ENCODE measurements at regions not wholly inside any gene's neighbourhood (a gene's known extent, or its start where the extent isn't known, plus 50 kb on each side); places are given as distances from the start of the nearest gene placed in this dataset.

- no peak overlapping the region for H3K4me3 ChIP-seq (replicated peaks in 1 of 4; ENCODE audit: control extremely low read depth in 1 of 4, insufficient read depth in 1 of 4, low read depth in 3 of 4, low read length in 4 of 4)
- H3K4me2 ChIP-seq (ENCODE audit: extremely low read depth, insufficient read depth, low read length): no peak overlapping the region
- no peak overlapping the region for H3K9ac ChIP-seq (ENCODE audit: insufficient read depth, low read length)
- H2AFZ ChIP-seq (ENCODE audit: low read length): no peak overlapping the region
- H3K27ac ChIP-seq (ENCODE audit: insufficient read depth, low read length): no peak overlapping the region
- H3K36me3 ChIP-seq (ENCODE audit: control insufficient read depth, insufficient read depth, low read length): no peaks in the 10 kb centered on the region
- no peaks in the 10 kb centered on the region for H4K20me1 ChIP-seq (ENCODE audit: control insufficient read depth, extremely low read depth, insufficient read depth, low read length)
- no peaks in the 10 kb centered on the region for H3K27me3 ChIP-seq (ENCODE audit: control insufficient read depth, insufficient read depth, low read length)
- H3K9me3 ChIP-seq (ENCODE audit: control insufficient read depth, insufficient read depth, low read depth, low read length): no peaks in the 10 kb centered on the region
- H3K79me2 ChIP-seq (ENCODE audit: control insufficient read depth, insufficient read depth, low read length): no peaks in the 10 kb centered on the region
- no peaks in the 10 kb centered on the region for H3K4me1 ChIP-seq (ENCODE audit: control insufficient read depth, extremely low read depth, insufficient read depth, low read length)
- TF ChIP-seq EZH2 (IDR thresholded peaks at IDR 0.05; ENCODE audit: low read length, missing control alignments): no peak
- TF ChIP-seq, protein P1, sequence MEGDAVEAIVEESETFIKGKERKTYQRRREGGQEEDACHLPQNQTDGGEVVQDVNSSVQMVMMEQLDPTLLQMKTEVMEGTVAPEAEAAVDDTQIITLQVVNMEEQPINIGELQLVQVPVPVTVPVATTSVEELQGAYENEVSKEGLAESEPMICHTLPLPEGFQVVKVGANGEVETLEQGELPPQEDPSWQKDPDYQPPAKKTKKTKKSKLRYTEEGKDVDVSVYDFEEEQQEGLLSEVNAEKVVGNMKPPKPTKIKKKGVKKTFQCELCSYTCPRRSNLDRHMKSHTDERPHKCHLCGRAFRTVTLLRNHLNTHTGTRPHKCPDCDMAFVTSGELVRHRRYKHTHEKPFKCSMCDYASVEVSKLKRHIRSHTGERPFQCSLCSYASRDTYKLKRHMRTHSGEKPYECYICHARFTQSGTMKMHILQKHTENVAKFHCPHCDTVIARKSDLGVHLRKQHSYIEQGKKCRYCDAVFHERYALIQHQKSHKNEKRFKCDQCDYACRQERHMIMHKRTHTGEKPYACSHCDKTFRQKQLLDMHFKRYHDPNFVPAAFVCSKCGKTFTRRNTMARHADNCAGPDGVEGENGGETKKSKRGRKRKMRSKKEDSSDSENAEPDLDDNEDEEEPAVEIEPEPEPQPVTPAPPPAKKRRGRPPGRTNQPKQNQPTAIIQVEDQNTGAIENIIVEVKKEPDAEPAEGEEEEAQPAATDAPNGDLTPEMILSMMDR (conservative IDR thresholded peaks at IDR 0.05 in 1 of 2, IDR thresholded peaks at IDR 0.05 in 1 of 2; ENCODE audit: low read depth in 1 of 2, low read length in 2 of 2): peak; percentile 15 to 35
- DNase-seq (ENCODE audit: low read depth in 2 of 2): peak in 1 of 2 donors; percentile 8
These were observed 140.4 kb upstream of the GRID2 start for GRCh38 chr4:92163348-92163747.

DNA sequence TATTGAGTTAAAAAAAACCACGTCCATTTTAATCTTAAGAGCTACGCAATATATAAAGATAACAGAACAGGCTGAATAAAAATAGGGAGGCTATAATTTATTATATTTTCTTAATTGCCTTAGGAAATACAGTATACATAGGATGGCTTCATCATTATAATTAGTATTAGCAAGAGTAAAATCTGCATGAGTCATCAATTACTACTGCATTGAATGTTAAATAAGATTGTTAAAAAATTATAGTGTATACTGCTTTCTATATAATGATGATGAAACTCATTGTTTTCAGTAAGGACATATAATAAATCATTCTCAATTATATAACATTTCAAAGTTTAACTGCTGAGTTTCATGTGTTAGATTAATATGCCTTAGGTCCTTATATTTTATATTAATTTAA is 133.4 kb upstream of the GRID2 start:
- H3K4me2 ChIP-seq (ENCODE audit: extremely low read depth, insufficient read depth, low read length): no peak overlapping the region
- H3K9ac ChIP-seq (ENCODE audit: insufficient read depth, low read length): no peak overlapping the region
- H3K36me3 ChIP-seq (ENCODE audit: control insufficient read depth, insufficient read depth, low read length): no peaks in the 10 kb centered on the region
- H2AFZ ChIP-seq (ENCODE audit: low read length): no peak overlapping the region
- H3K4me1 ChIP-seq (ENCODE audit: control insufficient read depth, extremely low read depth, insufficient read depth, low read length): no peaks in the 10 kb centered on the region
- H4K20me1 ChIP-seq (ENCODE audit: control insufficient read depth, extremely low read depth, insufficient read depth, low read length): no peaks in the 10 kb centered on the region
- no peaks in the 10 kb centered on the region for H3K9me3 ChIP-seq (ENCODE audit: control insufficient read depth, insufficient read depth, low read depth, low read length)
- H3K27ac ChIP-seq (ENCODE audit: insufficient read depth, low read length): no peak overlapping the region
- no peaks in the 10 kb centered on the region for H3K27me3 ChIP-seq (ENCODE audit: control insufficient read depth, insufficient read depth, low read length)
- TF ChIP-seq, protein P1 (conservative IDR thresholded peaks at IDR 0.05 in 1 of 2, IDR thresholded peaks at IDR 0.05 in 1 of 2; ENCODE audit: low read depth in 1 of 2, low read length in 2 of 2): no peak
- no peak for TF ChIP-seq EZH2 (IDR thresholded peaks at IDR 0.05; ENCODE audit: low read length, missing control alignments)
- no peak overlapping the region for H3K4me3 ChIP-seq (replicated peaks in 1 of 4; ENCODE audit: control extremely low read depth in 1 of 4, insufficient read depth in 1 of 4, low read depth in 3 of 4, low read length in 4 of 4)
- no peak for DNase-seq (ENCODE audit: low read depth in 2 of 2)
- no peaks in the 10 kb centered on the region for H3K79me2 ChIP-seq (ENCODE audit: control insufficient read depth, insufficient read depth, low read length)

GRCh38 chr4:92172203-92172602 is 131.6 kb upstream of the GRID2 start:
- Histone ChIP-seq H2AFZ (ENCODE audit: low read length) (no peak overlapping the region), H3K9ac (ENCODE audit: insufficient read depth, low read length) (no peak overlapping the region), H3K9me3 (ENCODE audit: control insufficient read depth, insufficient read depth, low read depth, low read length) (no peaks in the 10 kb centered on the region), H3K4me2 (ENCODE audit: extremely low read depth, insufficient read depth, low read length) (no peak overlapping the region), H3K4me3 (replicated peaks in 1 of 4; ENCODE audit: control extremely low read depth in 1 of 4, insufficient read depth in 1 of 4, low read depth in 3 of 4, low read length in 4 of 4) (no peak overlapping the region), H3K27ac (ENCODE audit: insufficient read depth, low read length) (no peak overlapping the region), H3K27me3 (ENCODE audit: control insufficient read depth, insufficient read depth, low read length) (no peaks in the 10 kb centered on the region), H3K4me1 (ENCODE audit: control insufficient read depth, extremely low read depth, insufficient read depth, low read length) (no peaks in the 10 kb centered on the region), H4K20me1 (ENCODE audit: control insufficient read depth, extremely low read depth, insufficient read depth, low read length) (no peaks in the 10 kb centered on the region), H3K36me3 (ENCODE audit: control insufficient read depth, insufficient read depth, low read length) (no peaks in the 10 kb centered on the region), H3K79me2 (ENCODE audit: control insufficient read depth, insufficient read depth, low read length) (no peaks in the 10 kb centered on the region)
- peak in 1 of 2 donors; percentile 20 for DNase-seq (ENCODE audit: low read depth in 2 of 2)
- TF ChIP-seq EZH2 (IDR thresholded peaks at IDR 0.05; ENCODE audit: low read length, missing control alignments): no peak
- TF ChIP-seq, protein P1 (conservative IDR thresholded peaks at IDR 0.05 in 1 of 2, IDR thresholded peaks at IDR 0.05 in 1 of 2; ENCODE audit: low read depth in 1 of 2, low read length in 2 of 2): peak; percentile 27 to 37
